MM.1S (cell line): ENCODE measurements at regions not wholly inside any gene's neighbourhood (a gene's known extent, or its start where the extent isn't known, plus 50 kb on each side); places are given as distances from the start of the nearest gene placed in this dataset.

Experiments
- EZH2 ChIP-seq: fragments of 300-600 bp; sonication (generic); optimal IDR thresholded peaks from 2 replicates; pipeline ENCODE3; 2017; ENCODE audit warnings: low read depth, mild to moderate bottlenecking, antibody characterized with exemption, low read length, mixed read lengths
- EZH2phosphoT487 ChIP-seq: fragments of 300-600 bp; sonication (generic); IDR thresholded peaks from 2 replicates; pipeline ENCODE4 v1.6.1; 2018; ENCODE audit warnings: antibody characterized with exemption, low read length
- TF ChIP-seq, protein P1 (sequence below): fragments of 300-600 bp; sonication (generic); IDR thresholded peaks from 2 replicates; pipeline ENCODE4 v1.5.1; 2016; ENCODE audit warnings: antibody characterized with exemption, low read length, mixed read lengths

DNA sequence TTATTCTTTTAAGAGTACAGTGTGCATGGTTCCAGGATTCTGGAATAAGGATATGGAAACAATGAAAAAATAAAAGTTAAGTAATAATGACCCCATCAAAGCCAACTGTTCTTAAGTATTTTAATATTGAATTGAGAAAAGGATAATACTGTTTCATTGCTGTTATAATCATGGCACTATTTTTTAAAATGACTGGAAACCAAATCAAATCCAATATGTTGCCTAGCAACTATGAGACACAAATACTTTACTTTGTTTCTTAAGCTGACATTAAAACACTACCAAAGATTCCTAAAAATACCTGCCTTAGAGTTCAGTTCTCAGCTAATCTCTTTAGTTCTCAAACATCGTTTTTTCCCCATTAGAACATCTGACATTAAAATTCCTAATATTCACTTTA is 66.4 kb upstream of the OTOGL start:
- TF ChIP-seq, protein P1, sequence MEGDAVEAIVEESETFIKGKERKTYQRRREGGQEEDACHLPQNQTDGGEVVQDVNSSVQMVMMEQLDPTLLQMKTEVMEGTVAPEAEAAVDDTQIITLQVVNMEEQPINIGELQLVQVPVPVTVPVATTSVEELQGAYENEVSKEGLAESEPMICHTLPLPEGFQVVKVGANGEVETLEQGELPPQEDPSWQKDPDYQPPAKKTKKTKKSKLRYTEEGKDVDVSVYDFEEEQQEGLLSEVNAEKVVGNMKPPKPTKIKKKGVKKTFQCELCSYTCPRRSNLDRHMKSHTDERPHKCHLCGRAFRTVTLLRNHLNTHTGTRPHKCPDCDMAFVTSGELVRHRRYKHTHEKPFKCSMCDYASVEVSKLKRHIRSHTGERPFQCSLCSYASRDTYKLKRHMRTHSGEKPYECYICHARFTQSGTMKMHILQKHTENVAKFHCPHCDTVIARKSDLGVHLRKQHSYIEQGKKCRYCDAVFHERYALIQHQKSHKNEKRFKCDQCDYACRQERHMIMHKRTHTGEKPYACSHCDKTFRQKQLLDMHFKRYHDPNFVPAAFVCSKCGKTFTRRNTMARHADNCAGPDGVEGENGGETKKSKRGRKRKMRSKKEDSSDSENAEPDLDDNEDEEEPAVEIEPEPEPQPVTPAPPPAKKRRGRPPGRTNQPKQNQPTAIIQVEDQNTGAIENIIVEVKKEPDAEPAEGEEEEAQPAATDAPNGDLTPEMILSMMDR, result no peak
- no peak for TF ChIP-seq EZH2phosphoT487
- TF ChIP-seq EZH2, result no peak
